ENCODE measurements at regions not wholly inside any gene's neighbourhood (a gene's known extent, or its start where the extent isn't known, plus 50 kb on each side); places are given as distances from the start of the nearest gene placed in this dataset.

DNA sequence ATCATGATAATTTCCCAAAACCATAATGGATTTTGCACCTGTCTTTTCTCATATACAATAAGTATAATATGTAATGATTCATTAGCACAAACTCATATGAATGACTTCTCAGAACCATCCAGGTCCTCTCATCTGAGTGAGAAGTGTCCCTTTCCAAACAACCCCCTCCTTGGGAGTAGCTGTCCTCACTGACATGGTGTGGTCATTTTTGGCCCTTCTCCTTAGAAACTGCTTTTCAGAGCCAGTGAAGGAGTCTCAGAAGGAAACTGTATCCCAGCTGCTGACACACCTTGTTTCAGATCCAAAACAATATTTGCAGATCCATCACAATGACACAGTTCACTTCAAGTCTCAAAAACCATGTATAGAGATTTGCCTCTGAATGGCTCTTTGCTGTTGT lies 95.5 kb downstream of the MIS18A start:
- no peak for DNase-seq

DNA sequence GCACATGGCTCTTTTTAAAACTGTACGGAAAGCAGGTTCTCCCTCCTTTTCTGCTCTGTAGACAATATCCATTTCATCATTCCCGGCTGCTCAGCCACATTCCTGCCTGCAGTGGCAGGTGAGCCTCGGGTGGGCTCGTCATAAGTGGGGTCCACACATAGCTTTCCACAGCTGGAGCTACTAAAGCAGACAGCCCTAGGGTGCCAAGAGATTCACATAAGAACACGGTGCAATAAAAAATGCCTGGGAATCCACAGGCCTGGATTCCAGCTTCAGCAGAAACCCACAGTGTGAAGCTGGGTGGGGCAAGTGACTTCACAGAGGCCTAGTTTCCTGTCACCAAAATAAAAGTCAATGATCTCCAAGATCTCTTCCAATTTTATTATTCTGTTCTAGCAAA lies 96.4 kb downstream of the MIS18A start:
- DNase-seq, result no peak

DNA sequence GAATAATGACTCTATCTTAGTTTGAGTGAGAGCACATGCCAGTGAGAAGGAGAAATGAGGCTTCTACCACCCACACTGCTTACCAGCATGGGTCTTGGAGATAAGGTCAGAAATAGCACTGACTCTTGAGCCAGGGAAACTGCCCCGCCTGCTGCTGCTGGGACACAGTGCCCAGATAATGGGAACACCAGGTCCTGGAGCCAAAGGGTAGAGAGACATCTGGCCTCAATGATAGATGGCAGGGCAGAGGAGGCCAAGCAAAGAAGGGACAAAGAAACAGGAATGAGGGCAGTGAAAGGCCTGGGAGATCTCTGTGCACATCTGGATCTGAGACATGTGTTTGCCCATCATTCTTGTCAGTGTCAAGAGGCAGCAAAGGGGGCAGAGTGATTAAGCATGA lies 97.4 kb downstream of the MIS18A start:
- no peak for DNase-seq

DNA sequence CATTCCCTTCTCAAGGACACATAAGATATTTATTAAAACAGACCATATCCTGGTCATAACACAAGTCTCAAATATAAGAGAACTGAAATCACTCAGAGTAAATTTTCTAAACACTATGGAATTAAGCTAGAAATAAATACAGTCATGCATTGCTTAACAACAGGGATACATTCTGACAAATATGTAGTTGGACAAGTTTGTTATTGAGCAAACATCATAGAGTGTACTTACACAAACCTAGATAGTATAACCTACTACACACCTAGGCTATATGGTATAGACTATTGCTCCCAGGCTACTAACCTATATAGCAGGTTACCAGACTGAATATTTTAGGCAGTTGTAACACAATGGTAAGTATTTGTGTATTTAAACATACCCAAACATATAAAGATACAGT lies 104.0 kb downstream of the MIS18A start:
- DNase-seq, result no peak

DNA sequence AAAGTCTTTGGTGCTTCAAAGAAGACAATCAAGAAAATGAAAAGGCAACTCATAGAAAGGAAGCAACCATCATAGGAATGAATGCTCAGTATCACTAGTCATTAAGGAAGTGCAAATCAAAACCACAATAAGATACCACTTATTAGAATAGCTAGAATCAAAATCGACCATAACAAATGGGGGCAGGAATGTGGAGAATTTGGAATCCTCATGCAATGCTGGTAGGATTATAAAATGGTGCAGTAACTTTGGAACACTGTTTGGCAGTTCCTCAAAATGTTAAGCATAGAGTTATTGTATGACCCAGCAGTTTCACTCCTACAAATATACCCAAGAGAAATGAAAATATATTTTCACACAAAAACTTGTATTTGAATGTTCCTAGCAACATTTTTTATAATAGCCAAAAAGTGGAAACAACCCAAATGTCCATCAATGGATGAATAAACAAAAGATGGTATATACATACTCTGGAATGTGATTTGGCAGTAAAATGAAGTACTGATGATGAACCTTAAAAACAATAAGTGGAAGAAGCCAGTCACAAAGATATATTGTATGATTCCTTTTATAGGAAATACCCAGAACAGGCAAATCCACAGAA lies 105.6 kb downstream of the MIS18A start:
- DNase-seq, result no peak

DNA sequence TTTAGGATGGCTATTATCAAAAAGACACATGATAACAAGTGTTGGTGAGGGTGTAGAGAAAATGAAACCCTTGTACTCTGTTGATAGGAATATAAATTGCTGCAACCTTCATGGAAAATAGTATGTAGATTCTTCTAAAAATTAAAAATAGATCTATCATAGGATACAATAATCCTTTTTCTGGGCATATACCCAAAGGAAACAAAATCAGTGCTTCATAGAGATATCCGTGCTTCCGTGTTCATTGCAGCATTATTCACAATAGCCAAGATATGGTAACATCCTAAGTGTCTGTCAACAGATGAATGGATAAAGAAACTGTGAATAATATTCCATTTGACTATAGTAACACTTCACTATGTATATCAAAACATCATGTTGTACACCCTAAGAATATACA lies 106.7 kb downstream of the MIS18A start:
- no peak for DNase-seq

DNA sequence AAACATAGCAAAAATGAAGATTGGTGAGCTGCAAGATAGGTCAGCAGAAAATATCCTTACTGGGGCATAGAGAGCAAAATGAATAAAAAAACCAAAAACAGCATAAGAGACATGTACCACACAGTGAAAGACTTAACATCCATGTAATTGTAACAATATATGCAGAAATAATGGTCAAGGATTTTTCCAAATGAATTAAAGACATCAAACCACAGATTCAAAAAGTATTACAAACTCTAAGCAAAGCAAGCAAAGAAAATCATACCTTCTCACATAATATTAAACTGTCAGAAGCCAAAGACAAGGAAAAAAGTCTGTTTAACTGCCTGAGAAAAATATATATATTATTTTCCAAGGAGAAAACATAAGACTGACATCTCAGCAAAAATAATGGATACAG lies 111.3 kb downstream of the MIS18A start:
- DNase-seq, result no peak

DNA sequence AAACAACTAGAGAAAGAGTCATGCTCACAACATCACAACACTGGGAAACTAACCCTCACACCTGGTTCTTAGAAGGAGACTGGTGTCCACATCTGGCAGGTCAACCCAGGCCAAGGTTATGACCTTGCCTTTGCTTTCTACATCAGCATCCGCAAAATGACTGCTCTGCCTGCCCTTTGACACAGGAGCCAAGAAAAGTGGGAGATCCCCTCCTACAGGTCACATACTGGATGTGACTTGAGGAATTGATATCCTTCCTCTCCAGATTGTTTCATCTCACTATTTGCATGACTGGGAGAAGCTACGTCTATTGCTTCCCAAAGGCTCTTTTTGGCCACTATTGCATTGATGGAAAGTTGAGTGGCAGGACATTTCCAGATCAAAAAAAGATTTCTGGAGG lies 115.5 kb downstream of the MIS18A start:
- no peak for DNase-seq

DNA sequence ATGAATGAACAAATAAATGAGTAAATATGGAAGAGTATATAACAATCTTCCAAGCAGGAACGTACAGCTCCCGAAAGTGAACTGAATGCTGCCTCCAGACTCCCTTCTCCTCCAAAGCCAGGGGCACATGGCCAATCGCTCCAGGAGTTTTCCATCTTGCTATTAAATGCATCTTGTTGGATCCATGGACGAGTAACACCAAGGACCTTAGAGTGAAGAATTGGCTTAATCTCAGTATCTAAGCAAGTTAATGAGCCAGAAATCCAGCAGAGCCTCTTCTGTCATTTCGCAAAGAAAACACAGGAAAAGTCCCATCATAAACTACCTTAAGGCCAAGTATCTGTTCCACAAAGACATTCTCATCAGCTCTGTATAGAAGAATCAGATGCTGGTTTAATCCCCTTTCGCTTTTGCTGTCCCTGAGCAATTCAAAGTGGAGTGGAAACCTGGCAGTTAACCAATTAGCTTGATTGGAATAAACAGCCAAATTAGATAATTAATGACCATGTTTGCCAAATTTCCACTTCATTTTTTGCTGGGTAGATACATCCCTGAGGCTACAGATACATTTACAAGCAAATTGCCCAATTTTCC lies 116.0 kb downstream of the MIS18A start:
- no peak for DNase-seq

DNA sequence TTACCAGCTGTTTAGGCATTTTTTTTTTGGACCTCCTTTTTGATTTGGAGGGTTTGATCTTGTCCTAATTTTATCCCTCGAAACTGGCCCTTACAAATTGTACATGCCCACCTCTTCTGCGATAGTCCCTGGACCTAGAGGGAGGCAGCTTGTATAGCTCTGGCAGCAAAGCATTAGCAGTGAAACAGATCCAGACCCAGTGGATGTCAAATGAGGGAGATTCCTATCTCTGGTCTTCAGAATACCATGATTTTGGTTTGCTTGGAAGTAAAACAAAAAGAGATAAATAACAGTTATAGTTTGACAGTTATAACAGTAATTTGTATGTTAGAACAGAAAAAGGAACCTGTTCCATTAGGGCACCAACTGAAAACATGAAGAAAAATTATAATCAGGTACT lies 123.6 kb downstream of the MIS18A start:
- DNase-seq, result no peak

DNA sequence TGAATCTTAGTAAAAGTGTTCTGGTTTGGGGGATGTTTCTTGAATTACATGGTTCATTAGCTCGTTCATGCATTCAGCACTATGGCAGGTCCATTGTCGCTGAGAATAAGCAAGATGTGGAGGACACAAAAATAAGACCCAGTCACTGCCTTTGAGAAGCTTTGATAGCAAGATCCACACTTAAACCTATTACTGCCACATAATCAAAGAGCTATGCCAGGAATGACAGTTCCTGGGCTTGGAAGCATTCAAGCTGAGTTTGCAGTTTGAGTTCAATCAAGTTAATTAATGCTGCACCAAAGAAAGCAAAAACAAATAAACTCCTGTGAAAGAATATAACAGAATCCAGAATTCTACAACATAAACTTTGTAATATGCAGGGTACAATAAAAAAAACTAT lies 131.8 kb downstream of the MIS18A start:
- no peak for DNase-seq

DNA sequence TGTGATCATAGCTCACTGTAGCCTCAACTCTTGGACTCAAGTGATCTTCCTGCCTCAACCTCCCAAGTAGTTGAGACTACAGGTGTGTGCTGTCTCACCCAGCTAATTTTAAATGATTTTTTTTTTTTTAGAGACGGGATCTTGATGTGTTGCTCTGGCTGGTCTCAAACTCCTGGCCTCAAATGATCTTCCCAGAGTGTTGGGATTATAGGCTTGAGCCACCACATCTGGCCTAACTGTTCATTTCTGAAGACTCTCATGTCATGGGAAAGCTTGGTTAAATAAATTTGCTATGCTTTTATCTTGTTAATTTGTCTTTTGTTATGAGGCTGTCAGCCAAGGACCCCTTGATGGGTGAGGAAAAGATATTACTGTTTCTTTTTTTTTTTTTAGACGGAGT lies 134.0 kb downstream of the MIS18A start:
- no peak for DNase-seq

DNA sequence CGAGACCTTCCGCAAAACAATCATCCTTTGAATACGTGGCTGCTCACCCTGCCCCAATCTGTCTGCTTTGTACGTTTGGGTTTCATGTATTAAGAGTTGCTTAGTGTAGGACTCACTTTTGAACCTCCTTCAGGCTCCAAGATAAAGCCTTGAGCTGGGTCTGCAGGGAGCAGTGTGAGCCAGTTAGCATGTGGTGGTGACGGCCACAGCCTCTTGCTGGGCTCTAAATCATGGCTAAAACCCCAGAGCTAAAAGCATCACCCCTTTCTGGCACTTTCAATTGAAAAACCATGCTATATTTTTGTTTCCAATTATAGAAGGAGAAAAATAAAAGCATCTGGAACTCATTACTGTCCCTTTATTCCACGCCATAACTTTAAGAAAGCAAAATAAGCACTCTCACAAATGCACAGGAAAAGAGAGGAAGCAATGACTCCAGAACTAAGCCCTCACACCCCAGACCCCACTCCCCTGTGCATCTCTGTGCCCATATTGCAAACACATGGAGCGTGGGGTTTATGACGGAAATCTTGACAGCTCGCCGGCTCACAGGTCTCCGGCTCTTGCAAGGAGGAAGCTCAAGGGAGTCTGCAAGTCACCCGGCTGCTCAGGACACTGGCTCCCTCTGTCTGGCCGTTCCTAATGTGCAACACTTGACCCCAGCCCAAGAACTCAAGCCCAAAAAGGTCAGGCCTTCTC lies 135.5 kb downstream of the MIS18A start:
- DNase-seq, result no peak

DNA sequence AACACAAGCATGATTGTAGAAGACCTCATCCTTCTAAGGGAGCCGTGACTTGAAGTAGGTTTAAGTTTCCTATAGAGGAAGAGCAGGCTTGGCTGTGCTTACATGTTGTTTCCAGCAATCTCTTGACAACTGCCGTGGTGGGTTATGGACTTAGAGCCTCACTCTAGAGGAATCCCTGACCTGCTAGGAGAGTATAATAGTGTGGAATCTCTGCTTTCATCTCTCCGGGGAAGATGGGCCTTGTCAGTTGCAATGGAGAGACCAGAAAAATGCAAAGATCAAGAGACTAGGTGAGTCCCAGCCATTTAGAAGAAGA lies 137.6 kb downstream of the MIS18A start:
- DNase-seq, result no peak

DNA sequence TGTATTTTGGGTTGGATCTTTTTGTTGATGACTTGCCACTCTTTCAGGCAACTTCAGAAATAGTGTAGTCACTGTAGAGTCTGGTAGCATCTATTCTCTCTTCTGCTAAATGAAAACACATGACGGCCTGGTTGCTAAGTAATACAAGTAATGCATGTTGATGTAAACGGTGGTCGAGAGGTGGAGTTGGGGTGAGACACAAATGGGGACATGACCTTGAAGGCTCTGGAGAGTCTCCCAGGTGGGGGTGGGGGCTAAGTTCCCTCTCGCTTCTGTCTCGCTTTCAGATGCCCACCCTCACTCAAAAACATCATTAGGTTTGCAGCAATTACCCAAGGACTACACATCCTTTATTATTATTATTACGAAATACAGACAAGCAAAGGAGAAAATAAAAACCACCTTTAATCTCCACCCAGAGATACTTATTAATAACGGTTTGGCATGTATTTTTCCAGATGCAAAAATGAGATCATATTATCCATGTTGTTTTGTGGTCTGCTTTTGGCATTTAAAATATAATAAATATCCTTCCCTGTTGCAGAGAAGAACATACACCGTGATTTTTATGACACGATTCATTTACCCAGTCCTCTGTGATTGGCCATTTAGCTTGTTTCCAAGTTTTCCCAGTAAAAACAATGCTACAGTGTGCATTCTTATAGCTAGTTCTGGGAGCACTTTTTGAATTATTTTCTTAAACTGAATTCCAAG lies 138.1 kb downstream of the MIS18A start:
- DNase-seq, result no peak

DNA sequence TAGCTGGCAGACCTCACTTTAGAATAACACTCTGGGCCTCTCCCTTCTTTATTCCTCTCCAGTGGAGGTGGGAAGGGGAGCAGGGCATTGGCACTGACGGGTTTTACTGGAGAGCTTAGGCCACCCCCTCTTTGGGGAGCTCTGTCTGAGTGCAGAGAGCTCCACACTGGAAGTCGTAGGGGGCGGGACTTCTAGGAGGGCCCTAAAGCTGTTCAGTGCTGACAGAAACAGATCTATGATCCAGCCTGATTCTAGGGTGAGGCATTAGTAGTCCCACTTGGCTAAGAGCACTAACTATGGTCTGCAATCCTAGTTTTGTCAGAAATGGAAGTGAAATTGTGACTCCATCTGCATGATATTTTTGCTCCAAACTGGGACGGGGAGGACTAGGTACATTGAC lies 138.7 kb downstream of the MIS18A start:
- no peak for DNase-seq

DNA sequence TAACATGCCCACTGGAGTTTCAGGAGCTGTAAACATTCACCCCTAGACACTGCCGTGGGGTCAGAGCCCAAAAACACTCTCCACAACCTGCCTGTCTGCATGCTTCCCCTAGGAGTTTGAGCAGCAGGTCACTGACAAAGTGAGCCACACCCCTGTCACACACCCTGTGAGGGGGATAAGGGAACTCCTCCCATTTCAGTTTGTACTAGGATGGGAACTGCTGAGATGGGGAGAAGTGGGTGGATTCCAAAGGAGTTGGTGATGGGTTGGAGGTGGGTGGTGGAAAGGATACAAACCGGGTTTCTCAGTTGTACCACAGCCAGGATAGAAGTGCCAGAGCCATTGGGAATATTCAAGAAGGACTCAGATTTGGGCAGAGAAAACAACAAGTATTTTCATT lies 140.2 kb downstream of the MIS18A start:
- DNase-seq, result no peak

DNA sequence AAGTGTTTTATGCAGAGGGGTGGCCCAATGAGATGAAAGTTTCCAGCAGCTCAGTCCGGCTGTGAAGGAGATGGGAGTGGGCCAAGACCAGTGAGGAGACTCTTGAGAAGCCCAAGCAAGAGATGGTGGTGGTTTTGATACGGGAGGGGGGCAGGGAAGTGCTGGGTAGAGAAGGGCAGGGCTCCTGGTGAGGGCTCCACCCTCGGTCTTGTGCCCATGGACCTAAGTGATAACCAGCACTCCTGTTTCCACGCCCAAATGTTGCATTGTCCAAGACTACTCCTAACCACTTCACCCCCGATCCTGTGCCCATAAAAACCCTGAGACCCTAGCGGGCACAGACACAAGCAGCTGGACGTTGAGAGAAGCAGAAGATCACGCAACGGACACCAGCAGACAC lies 140.9 kb downstream of the MIS18A start:
- no peak for DNase-seq

DNA sequence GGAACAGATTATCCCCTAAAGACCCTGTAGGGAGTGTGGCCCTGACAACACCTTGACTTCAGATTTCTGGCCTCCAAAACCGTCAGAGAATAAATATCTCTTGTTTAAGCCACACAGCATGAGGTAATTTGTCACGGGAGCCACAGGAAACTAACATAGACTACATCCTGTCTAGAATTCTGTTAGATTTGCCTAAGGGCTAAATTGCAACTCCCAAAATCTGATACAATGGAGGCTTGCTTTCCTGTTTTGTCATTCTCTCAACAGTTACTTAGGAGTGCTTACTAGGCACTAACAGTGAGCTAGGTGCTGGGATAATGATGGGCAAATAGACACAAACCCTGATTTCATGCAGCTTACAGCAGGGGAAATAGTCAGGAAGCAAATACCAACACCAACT lies 141.6 kb downstream of the MIS18A start:
- no peak for DNase-seq

DNA sequence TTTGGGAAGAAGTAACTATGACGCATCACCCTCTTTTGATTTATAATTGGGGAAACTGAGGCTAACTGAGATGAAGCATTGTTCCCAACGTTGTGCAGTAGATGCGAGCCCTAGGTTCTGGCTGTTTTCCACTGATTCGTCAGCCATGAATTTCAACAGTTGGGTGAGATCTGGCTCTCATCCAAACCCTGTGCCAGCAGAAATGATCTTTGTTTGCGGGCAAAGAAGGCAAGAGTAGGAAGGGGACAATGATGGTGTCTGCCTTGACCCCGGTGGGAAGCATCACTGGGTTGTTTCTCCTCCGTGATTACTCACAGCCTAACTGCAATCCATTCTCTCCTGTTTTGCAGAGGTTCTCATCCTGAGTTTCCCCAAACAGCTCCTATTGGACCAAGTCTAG lies 142.3 kb downstream of the MIS18A start:
- DNase-seq, result no peak

DNA sequence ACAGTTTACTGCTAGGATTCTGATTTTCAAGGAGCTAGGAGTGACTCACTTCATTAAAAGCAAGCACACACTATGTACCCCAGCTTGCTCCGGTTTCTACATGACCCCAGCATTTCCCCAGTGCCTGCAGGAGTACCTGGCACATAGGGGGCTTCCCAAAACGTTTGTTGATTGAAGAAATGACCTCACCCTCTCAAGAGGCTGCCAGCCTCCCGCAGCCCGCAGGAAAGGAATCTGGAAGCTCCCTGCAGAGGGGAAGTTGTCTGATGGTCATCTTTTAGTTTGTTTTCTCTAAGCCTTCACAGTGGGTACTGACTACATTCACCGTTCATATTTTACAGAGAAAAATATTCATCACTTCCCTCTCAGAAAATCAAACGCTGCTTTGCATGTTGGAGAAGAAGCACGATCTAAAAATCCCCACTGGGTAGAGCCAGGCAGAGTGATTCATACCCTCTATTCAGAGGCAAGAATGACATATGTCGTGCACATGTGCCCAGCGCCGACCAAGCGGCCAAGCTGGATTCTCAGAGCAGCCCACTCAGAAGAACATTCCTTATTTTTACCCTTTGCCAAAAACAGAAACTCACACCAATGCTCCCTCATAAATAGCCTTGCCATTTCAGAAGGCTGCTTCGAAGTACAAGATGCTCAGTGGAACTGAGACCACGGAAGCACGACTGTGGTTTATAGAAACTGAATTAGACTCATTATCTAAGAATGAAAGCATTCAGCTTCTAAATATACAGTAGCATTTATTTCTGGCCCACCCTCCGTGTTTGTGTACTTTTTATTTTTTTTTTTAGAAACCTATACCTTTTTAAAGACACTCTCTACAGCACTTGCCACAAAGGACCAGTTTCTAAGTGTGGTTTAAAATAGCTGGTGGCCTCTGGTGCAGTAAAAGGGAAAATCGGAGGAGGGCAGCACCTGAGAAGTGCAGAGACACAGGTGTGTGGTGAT lies 143.2 kb downstream of the MIS18A start:
- DNase-seq, result no peak

DNA sequence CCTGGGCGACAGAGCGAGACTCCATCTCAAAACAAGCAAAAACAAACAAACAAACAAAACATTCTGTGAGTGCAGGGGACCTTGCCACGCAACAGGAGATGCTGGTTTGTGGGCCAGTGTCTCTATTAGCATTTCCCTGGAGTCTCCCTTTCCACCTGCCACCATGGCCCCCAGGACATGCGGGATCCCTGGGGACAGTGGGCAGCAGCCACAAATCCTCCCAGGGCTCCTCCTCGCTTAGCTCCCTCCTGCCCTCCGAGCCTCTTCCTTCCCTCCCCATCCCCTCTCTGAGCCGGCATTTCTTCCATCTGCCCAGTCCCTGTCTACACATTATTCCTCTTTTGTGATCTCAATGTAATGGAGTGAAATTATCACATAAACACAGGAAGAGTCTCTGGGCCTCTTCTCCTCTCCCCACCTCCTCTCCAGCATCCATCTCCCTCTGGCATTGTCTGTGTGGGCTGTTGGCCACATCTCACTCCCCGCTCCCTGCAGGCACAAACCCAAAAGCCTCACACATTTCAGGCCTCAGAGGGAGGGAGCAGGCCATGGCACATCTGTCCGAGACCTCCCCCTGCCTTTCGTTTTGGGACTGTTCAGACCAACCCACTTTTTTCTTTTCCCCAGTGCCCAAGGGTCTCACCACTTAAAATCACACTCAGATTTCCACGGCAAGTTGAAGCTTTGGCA lies 144.3 kb downstream of the MIS18A start:
- no peak for DNase-seq

DNA sequence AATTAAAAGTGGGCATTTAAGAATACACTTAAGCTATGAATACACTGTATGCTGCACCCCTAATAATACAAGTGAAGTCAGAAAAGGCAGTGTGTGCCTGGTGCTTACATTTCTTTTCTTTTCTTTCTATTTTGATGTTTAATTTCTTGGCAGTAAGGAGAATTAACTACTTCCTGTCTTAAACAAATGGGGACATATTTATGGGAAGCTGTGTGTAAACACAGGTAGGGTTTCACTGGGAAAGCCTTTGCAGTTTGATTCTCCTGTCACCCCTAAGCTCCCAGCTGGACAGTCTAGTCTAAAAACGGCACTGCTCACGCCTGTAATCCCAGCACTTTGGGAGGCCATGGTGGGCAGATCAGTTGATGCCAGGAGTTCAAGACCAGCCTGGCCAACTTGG lies 146.0 kb downstream of the MIS18A start:
- no peak for DNase-seq

All from NCI-H1436 (cell line).